Body of pancreas (tissue), 4 donors: ENCODE measurements at regions not wholly inside any gene's neighbourhood (a gene's known extent, or its start where the extent isn't known, plus 50 kb on each side); places are given as distances from the start of the nearest gene placed in this dataset.
"Not testable (repeated sequence)": the region's sequence is repeated elsewhere in the genome, so short reads cannot be mapped to it uniquely, and the experiment has no call there.

ENCODE experiments used
- ATAC-seq: fragments of 150-250 bp; one replicate; pipeline ENCODE4 v1.9.1; 2016
- DNase-seq, 4 donors: peaks; one replicate each; pipeline ENCODE4 v3.0.0-alpha.2; 2019
- H3K27ac ChIP-seq, 4 donors: fragments of 200-600 bp; sonication (generic); 1 replicate in 3 of 4; 2 replicates in 1 of 4; pipeline versions ENCODE4 v1.5.1 to v1.6.1; 2016 to 2019; ENCODE audit warnings: mild to moderate bottlenecking in 1 of 4, mixed read lengths in 1 of 4, moderate library complexity in 1 of 4
- H3K27me3 ChIP-seq, 2 donors: fragments of 200-600 bp; sonication (generic); one replicate each; pipeline ENCODE4 v1.6.0; 2016; ENCODE audit warnings: mild to moderate bottlenecking in 1 of 2
- H3K36me3 ChIP-seq, 2 donors: fragments of 200-600 bp; sonication (generic); replicated peaks in 1 of 2; 2 replicates each; pipeline ENCODE4 v1.5.1; 2016; ENCODE audit warnings: low read depth in 2 of 2; ENCODE audit not compliant: insufficient read depth in 1 of 2
- H3K4me1 ChIP-seq: fragments of 200-600 bp; sonication (generic); one replicate; pipeline ENCODE4 v1.6.0; 2016
- H3K4me3 ChIP-seq, 2 donors: fragments of 200-600 bp; sonication (generic); 1 replicate in 1 of 2; 2 replicates in 1 of 2; pipeline ENCODE4 v1.5.1; 2016 to 2019
- H3K9me3 ChIP-seq, 3 donors: fragments of 200-600 bp; sonication (generic); 1 replicate in 2 of 3; 2 replicates in 1 of 3; pipeline ENCODE4 v1.5.1; 2016
- CTCF ChIP-seq, 7 experiments: fragments of 450-650 bp in 4 of 7; fragments of 200-600 bp in 3 of 7; sonication (generic) in 3 of 7; IDR thresholded peaks; one replicate each; pipeline ENCODE4 v1.5.1; 2016 to 2019; ENCODE audit warnings: antibody characterized with exemption in 7 of 7
- POLR2A ChIP-seq, 3 donors: fragments of 450-650 bp; IDR thresholded peaks; one replicate each; pipeline ENCODE4 v1.6.1; 2016; ENCODE audit warnings: antibody characterized with exemption in 3 of 3, mild to moderate bottlenecking in 2 of 3
- WGBS, 2 donors: methylation state at CpG; one replicate each; pipeline ENCODE4 v1.1.5; 2017; 5-methylcytosine and 5-hydroxymethylcytosine counted together
- intact Hi-C: fragments of 100-400 bp; cut with DNase I; formaldehyde crosslinking; loops from one replicate; pipeline ENCODE4 v1.15.1; 2023

- DNase-seq (no peak), ATAC-seq (no peak)
- TF ChIP-seq CTCF (IDR thresholded peaks at IDR 0.05) = no peak
- TF ChIP-seq POLR2A (IDR thresholded peaks at IDR 0.05) = no peak
- Histone ChIP-seq H3K9me3 (peaks cover 0 to 9% (median 0%) of the 10 kb centered on the region in 3 donors), H3K27me3 (no peaks in the 10 kb centered on the region), H3K36me3 (no peaks in the 10 kb centered on the region), H3K4me1 (no peaks in the 10 kb centered on the region), H3K27ac (no peak overlapping the region), H3K4me3 (no peak overlapping the region)
- 77 to 95% methylated on average over 3 of the region's 3 CpGs for WGBS, 2 donors
- intact Hi-C loops = no loop called here
Observed at GRCh38 chr5:142398730-142399055, 73.9 kb upstream of the SPRY4 start.

- H3K9me3 ChIP-seq, H3K4me3 ChIP-seq, H3K27me3 ChIP-seq, ATAC-seq, H3K4me1 ChIP-seq, intact Hi-C loops, DNase-seq, H3K27ac ChIP-seq, H3K36me3 ChIP-seq: not testable (repeated sequence)
- WGBS, 2 donors = 83 to 85% methylated on average over 13 of the region's 13 CpGs
Observed at GRCh38 chr5:142398011-142398729, 73.3 kb upstream of the SPRY4 start.

- Histone ChIP-seq H3K27ac (no peak overlapping the region), H3K9me3 (peaks cover 0 to 9% (median 0%) of the 10 kb centered on the region in 3 donors), H3K27me3 (no peaks in the 10 kb centered on the region), H3K4me3 (no peak overlapping the region), H3K4me1 (no peaks in the 10 kb centered on the region), H3K36me3 (no peaks in the 10 kb centered on the region)
- 74 to 77% methylated on average over 3 of the region's 3 CpGs for WGBS, 2 donors
- ATAC-seq (no peak), DNase-seq (no peak)
- no peak for TF ChIP-seq CTCF (IDR thresholded peaks at IDR 0.05)
- TF ChIP-seq POLR2A (IDR thresholded peaks at IDR 0.05) = no peak
- intact Hi-C loops = no loop called here
Observed at GRCh38 chr5:142397178-142397577, 72.4 kb upstream of the SPRY4 start.

- H3K4me1 ChIP-seq = no peaks in the 10 kb centered on the region
- DNase-seq = no peak
- no peak for TF ChIP-seq CTCF (IDR thresholded peaks at IDR 0.05)
- no peak for TF ChIP-seq POLR2A (IDR thresholded peaks at IDR 0.05)
- no peak overlapping the region for H3K4me3 ChIP-seq
- intact Hi-C loops = no loop called here
- 68 to 76% methylated on average over 2 of the region's 2 CpGs for WGBS, 2 donors
- ATAC-seq = no peak
- H3K9me3 ChIP-seq = peaks cover 0 to 9% (median 0%) of the 10 kb centered on the region in 3 donors
- H3K36me3 ChIP-seq = no peaks in the 10 kb centered on the region
- H3K27ac ChIP-seq = no peak overlapping the region
- no peaks in the 10 kb centered on the region for H3K27me3 ChIP-seq
Observed at GRCh38 chr5:142396436-142397038, 71.7 kb upstream of the SPRY4 start.

- Histone ChIP-seq H3K4me1 (no peaks in the 10 kb centered on the region), H3K27ac (no peak overlapping the region), H3K4me3 (no peak overlapping the region), H3K36me3 (no peaks in the 10 kb centered on the region), H3K9me3 (peaks cover 0 to 9% (median 0%) of the 10 kb centered on the region in 3 donors), H3K27me3 (no peaks in the 10 kb centered on the region)
- 76 to 78% methylated on average over 4 of the region's 4 CpGs for WGBS, 2 donors
- no peak for ATAC-seq
- intact Hi-C loops = no loop called here
- TF ChIP-seq POLR2A (IDR thresholded peaks at IDR 0.05) = no peak
- no peak for TF ChIP-seq CTCF (IDR thresholded peaks at IDR 0.05)
- no peak for DNase-seq
Observed at GRCh38 chr5:142395334-142395733, 70.5 kb upstream of the SPRY4 start.
